Right lobe of liver (tissue), 6 donors: ENCODE measurements at regions not wholly inside any gene's neighbourhood (a gene's known extent, or its start where the extent isn't known, plus 50 kb on each side); places are given as distances from the start of the nearest gene placed in this dataset.

ENCODE experiments used
- ATAC-seq, 4 donors: fragments of 200-7000 bp; cut with Tn5 transposase; one replicate each; pipeline ENCODE4 v1.9.1; 2020; ENCODE audit warnings: mild to moderate bottlenecking in 4 of 4, moderate library complexity in 4 of 4
- DNase-seq, 3 donors: peaks; one replicate each; pipeline ENCODE4 v3.0.0-alpha.2; 2020
- H3K27ac ChIP-seq, 3 donors: fragments of 200-600 bp; one replicate each; pipeline ENCODE4 v1.8.0; 2022
- H3K27me3 ChIP-seq, 2 donors: fragments of 200-600 bp; one replicate each; pipeline ENCODE4 v1.8.0; 2022
- H3K36me3 ChIP-seq, 4 donors: fragments of 200-600 bp; sonication (generic) in 1 of 4; one replicate each; pipeline versions ENCODE4 v1.5.1 to v1.8.0; 2017 to 2022; ENCODE audit warnings: control low read depth in 1 of 4
- H3K4me1 ChIP-seq, 4 donors: fragments of 200-600 bp; sonication (generic) in 1 of 4; one replicate each; pipeline versions ENCODE4 v1.5.1 to v1.8.0; 2017 to 2022; ENCODE audit warnings: control low read depth in 1 of 4
- H3K4me3 ChIP-seq, 3 donors: fragments of 200-600 bp; one replicate each; pipeline ENCODE4 v1.8.0; 2022
- H3K9me3 ChIP-seq, 4 donors: fragments of 200-600 bp; sonication (generic) in 1 of 4; one replicate each; pipeline versions ENCODE4 v1.5.1 to v1.8.0; 2017 to 2022; ENCODE audit warnings: control low read depth in 1 of 4
- CTCF ChIP-seq, 4 donors: fragments of 200-600 bp in 3 of 4; fragments of 450-650 bp in 1 of 4; IDR thresholded peaks; one replicate each; pipeline versions ENCODE4 v1.5.1 to v1.8.0; 2016 to 2022; ENCODE audit warnings: antibody characterized with exemption in 4 of 4, mild to moderate bottlenecking in 2 of 4
- POLR2A ChIP-seq: fragments of 450-650 bp; IDR thresholded peaks from one replicate; pipeline ENCODE4 v1.6.1; 2017; ENCODE audit warnings: antibody characterized with exemption, mild to moderate bottlenecking
- WGBS: methylation state at CpG from one replicate; pipeline ENCODE4 v1.1.6; 2018; ENCODE audit warnings: low coverage, low lambda C conversion rate; ENCODE audit not compliant: insufficient coverage; ENCODE audit errors: missing lambda C conversion rate; 5-methylcytosine and 5-hydroxymethylcytosine counted together
- intact Hi-C, 2 donors: fragments of 100-400 bp; cut with DNase I; formaldehyde crosslinking; loops; one replicate each; pipeline versions ENCODE4 v1.11.2 to v1.14.1; 2022
- donor health status: DM: no; HTN: yes; CAD: no.
- donor health status: DM: no; HTN: no; CAD: no.
- donor health status: DM: no; HTN: no; CAD: no.
- donor health status: DM: no; HTN: yes; CAD: no.
- donor health status: DM: no; HTN: yes; CAD: no.

DNA sequence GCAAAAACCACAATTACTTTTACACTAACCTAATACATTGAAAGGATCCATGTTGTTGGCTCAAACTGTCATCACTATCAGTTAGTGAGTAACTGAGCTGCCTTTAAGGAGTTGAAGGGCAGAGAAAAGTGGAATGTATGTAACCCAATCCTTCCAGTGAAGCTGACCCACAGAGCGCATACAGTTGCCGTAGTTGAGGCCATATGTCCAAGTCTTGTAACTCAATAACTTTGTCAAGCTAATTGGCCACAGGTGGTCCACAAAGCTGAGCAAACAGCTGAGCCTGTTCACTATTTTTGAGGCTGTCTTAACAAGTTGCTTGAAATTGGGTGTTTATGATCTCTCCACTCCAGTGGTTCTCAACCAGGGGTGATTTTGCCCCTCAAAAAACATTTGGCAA is 169.0 kb upstream of the SLC24A5 start:
- no peak for ATAC-seq
- no peak overlapping the region for H3K4me3 ChIP-seq
- no peak for TF ChIP-seq CTCF (IDR thresholded peaks at IDR 0.05)
- TF ChIP-seq POLR2A = no peak
- intact Hi-C loops = no loop called here
- H3K27ac ChIP-seq = no peak overlapping the region
- H3K36me3 ChIP-seq = no peaks in the 10 kb centered on the region
- WGBS = 50% methylated on average over 2 of the region's 2 CpGs
- no peaks in the 10 kb centered on the region for H3K27me3 ChIP-seq
- no peaks in the 10 kb centered on the region for H3K4me1 ChIP-seq
- no peak for DNase-seq
- no peaks in the 10 kb centered on the region for H3K9me3 ChIP-seq

DNA sequence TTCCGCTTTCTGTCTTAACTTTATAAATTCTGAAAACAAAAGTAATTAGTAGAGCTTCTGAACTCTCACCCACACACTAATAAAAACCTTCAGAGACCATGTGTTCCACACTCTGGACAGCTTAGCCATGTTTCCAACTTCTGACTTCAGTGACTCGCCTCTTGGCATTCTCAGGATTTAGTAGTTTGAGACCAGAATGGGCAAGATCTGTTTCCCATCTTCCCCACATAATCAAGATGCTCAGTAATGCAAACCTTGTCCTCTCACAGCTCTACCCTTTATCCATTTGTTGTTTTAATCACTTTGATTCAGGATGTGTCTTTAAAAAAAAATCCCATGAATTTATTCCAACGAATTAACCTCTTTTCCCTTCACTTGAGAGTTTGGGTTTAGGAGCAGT is 166.6 kb upstream of the SLC24A5 start:
- H3K27me3 ChIP-seq = no peaks in the 10 kb centered on the region
- no peaks in the 10 kb centered on the region for H3K36me3 ChIP-seq
- H3K27ac ChIP-seq = no peak overlapping the region
- intact Hi-C loops = no loop called here
- no peaks in the 10 kb centered on the region for H3K9me3 ChIP-seq
- ATAC-seq (no peak), DNase-seq (no peak)
- 48% methylated on average over 3 of the region's 3 CpGs for WGBS
- no peaks in the 10 kb centered on the region for H3K4me1 ChIP-seq
- H3K4me3 ChIP-seq = no peak overlapping the region
- TF ChIP-seq CTCF (IDR thresholded peaks at IDR 0.05) = no peak
- no peak for TF ChIP-seq POLR2A

- Histone ChIP-seq H3K36me3 (no peaks in the 10 kb centered on the region), H3K9me3 (no peaks in the 10 kb centered on the region), H3K27me3 (no peaks in the 10 kb centered on the region), H3K4me1 (no peaks in the 10 kb centered on the region), H3K4me3 (no peak overlapping the region), H3K27ac (no peak overlapping the region)
- no peak for ATAC-seq
- intact Hi-C loops = no loop called here
- WGBS = 53% methylated on average over 4 of the region's 4 CpGs
- TF ChIP-seq POLR2A = no peak
- DNase-seq = no peak
Measured at GRCh38 chr15:47955021-47955420, 165.8 kb upstream of the SLC24A5 start.

- no peaks in the 10 kb centered on the region for H3K27me3 ChIP-seq
- DNase-seq = no peak
- ATAC-seq = no peak
- H3K4me1 ChIP-seq = no peaks in the 10 kb centered on the region
- WGBS = 49% methylated on average over 5 of the region's 5 CpGs
- H3K36me3 ChIP-seq = no peaks in the 10 kb centered on the region
- no peak overlapping the region for H3K27ac ChIP-seq
- H3K4me3 ChIP-seq = no peak overlapping the region
- TF ChIP-seq CTCF (IDR thresholded peaks at IDR 0.05) = no peak
- TF ChIP-seq POLR2A = no peak
- no peaks in the 10 kb centered on the region for H3K9me3 ChIP-seq
- intact Hi-C loops = no loop called here
Measured at GRCh38 chr15:47959617-47960413, 161.0 kb upstream of the SLC24A5 start.

DNA sequence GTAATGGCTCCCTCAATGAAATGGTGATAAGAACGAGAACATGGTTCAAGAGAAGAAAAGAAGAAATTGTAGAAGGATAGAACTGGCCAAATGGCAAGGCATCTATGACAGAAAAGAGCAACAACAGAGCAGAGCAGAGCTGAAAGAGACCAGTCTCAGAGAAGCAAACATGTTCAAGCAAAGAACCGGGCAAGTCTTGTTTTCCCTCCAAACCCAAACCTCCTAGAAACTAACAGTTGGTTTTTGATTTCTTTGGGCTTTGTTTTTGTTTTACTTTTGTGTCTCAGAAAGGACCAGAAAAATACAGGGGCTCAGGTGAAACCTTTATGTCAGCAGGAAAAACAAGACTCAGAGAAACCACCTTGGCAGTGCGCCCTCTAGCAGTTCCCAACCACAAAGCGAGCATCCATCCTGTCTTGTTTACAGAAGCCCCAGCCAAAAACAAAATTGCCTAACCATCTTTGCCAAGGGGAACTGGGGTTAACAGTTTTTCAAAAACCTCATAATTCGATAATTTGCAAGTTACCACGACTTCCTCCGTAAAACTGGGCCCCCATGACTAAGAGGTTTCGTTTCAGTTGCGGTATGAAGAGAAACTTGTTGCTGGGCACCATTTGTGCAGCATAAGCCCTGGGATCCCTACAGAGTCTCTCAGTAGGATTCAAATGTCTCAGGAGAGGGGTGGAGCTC is 159.2 kb upstream of the SLC24A5 start:
- intact Hi-C loops = no loop called here
- no peak for ATAC-seq
- no peaks in the 10 kb centered on the region for H3K4me1 ChIP-seq
- H3K9me3 ChIP-seq = no peaks in the 10 kb centered on the region
- 51% methylated on average over 9 of the region's 9 CpGs for WGBS
- no peaks in the 10 kb centered on the region for H3K36me3 ChIP-seq
- H3K27me3 ChIP-seq = no peaks in the 10 kb centered on the region
- DNase-seq = no peak
- H3K27ac ChIP-seq = no peak overlapping the region
- H3K4me3 ChIP-seq = no peak overlapping the region
- TF ChIP-seq CTCF (IDR thresholded peaks at IDR 0.05) (no peak), POLR2A (no peak)
